ENCODE measurements at regions not wholly inside any gene's neighbourhood (a gene's known extent, or its start where the extent isn't known, plus 50 kb on each side); places are given as distances from the start of the nearest gene placed in this dataset.

DNA sequence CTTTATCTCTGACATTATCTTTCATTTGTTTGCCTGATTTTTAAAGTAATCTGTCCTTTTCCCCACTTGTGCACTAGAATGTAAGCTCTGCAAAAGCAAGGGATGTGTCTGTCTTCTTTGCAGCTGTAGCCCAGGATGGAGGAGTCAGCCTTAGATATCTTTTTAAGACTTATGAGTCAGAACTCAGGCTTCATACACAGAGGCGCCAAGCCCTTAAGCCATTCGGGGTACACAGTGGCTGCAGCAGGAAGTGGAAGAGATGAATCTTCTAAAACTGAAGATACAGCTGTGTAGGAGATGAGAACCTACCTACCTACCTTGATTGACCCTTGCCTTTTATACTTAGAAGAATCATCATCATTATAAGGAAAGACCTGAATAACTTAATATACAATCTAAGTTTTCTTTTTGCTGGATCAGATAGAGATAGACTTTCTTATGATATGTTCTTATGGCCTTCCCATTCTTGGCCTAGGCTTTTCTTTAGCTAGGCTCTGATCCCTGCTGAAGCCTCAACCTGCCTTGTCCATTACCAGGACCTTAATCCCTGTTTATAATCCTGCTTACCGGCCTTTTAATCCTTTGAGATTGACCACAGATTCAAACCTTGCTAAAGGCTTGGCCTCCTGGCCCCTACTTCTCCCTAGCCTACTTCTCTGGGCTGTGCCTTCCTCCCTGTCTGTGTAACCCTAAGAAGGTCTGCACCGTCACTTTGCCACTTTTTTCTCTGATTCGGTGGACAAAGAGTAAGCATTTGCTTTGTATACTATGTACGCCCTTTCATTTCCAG lies 304.5 kb downstream of the PRL start:
- Histone ChIP-seq H3F3A (ENCODE audit: control insufficient read depth, insufficient read depth) (no peaks in the 10 kb centered on the region), H3K9me3 (ENCODE audit: control insufficient read depth, insufficient read depth, low read length) (no peaks in the 10 kb centered on the region), H3K27me3 (ENCODE audit: control insufficient read depth, low read length) (0 out of 2 replicates have a peak, but pooled peaks cover 2% of the 10 kb centered on the region), H4K20me1 (ENCODE audit: control insufficient read depth, insufficient read depth, low read depth, low read length) (no peaks in the 10 kb centered on the region), H3K9me2 (replicated peaks; ENCODE audit: control insufficient read depth, low read length) (no peaks in the 10 kb centered on the region), H3K4me2 (ENCODE audit: low read length) (no peak overlapping the region), H3K4me1 (ENCODE audit: control insufficient read depth, low read length) (no peaks in the 10 kb centered on the region), H3K4me3 (ENCODE audit: low read length) (no peak overlapping the region), H3K36me3 (ENCODE audit: control insufficient read depth, low read length) (no peaks in the 10 kb centered on the region), H3K27ac (ENCODE audit: low read depth, low read length) (no peak overlapping the region), H3K79me2 (ENCODE audit: control insufficient read depth, low read length) (no peaks in the 10 kb centered on the region)
- TF ChIP-seq EZH2phosphoT487 (IDR thresholded peaks at IDR 0.05; ENCODE audit: borderline replicate concordance, low read length) = no peak
- TF ChIP-seq, protein P1, sequence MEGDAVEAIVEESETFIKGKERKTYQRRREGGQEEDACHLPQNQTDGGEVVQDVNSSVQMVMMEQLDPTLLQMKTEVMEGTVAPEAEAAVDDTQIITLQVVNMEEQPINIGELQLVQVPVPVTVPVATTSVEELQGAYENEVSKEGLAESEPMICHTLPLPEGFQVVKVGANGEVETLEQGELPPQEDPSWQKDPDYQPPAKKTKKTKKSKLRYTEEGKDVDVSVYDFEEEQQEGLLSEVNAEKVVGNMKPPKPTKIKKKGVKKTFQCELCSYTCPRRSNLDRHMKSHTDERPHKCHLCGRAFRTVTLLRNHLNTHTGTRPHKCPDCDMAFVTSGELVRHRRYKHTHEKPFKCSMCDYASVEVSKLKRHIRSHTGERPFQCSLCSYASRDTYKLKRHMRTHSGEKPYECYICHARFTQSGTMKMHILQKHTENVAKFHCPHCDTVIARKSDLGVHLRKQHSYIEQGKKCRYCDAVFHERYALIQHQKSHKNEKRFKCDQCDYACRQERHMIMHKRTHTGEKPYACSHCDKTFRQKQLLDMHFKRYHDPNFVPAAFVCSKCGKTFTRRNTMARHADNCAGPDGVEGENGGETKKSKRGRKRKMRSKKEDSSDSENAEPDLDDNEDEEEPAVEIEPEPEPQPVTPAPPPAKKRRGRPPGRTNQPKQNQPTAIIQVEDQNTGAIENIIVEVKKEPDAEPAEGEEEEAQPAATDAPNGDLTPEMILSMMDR (IDR thresholded peaks at IDR 0.05; ENCODE audit: low read depth, low read length, poor library complexity, severe bottlenecking) = no peak

DNA sequence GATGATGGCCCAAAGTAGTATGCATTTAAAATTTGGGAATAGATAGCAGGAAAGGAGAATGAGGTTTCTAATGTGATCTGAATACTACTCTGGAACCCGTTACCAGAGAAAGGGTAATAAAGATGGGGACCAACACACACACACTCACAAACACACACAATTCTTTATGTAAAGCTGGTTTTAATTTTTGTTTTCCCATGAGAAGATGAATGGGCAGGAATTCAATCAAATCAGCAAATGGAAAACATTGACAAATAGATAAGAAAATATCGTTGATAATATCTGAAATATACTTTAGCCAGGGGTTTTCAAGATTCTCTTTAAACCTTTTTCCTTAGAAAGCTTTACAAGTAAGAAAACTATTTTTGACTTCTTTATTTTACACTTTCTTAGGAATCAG lies 303.0 kb downstream of the PRL start:
- no peaks in the 10 kb centered on the region for H3K9me3 ChIP-seq (ENCODE audit: control insufficient read depth, insufficient read depth, low read length)
- H3K4me1 ChIP-seq (ENCODE audit: control insufficient read depth, low read length) = no peaks in the 10 kb centered on the region
- H3K4me2 ChIP-seq (ENCODE audit: low read length) = no peak overlapping the region
- H3K27me3 ChIP-seq (ENCODE audit: control insufficient read depth, low read length) = no peaks in the 10 kb centered on the region
- no peak overlapping the region for H3K4me3 ChIP-seq (ENCODE audit: low read length)
- H3K9me2 ChIP-seq (replicated peaks; ENCODE audit: control insufficient read depth, low read length) = no peaks in the 10 kb centered on the region
- H3K79me2 ChIP-seq (ENCODE audit: control insufficient read depth, low read length) = no peaks in the 10 kb centered on the region
- H3K27ac ChIP-seq (ENCODE audit: low read depth, low read length) = no peak overlapping the region
- H4K20me1 ChIP-seq (ENCODE audit: control insufficient read depth, insufficient read depth, low read depth, low read length) = no peaks in the 10 kb centered on the region
- no peaks in the 10 kb centered on the region for H3F3A ChIP-seq (ENCODE audit: control insufficient read depth, insufficient read depth)
- TF ChIP-seq EZH2phosphoT487 (IDR thresholded peaks at IDR 0.05; ENCODE audit: borderline replicate concordance, low read length) = no peak
- TF ChIP-seq, protein P1 (IDR thresholded peaks at IDR 0.05; ENCODE audit: low read depth, low read length, poor library complexity, severe bottlenecking) = no peak
- H3K36me3 ChIP-seq (ENCODE audit: control insufficient read depth, low read length) = no peaks in the 10 kb centered on the region

DNA sequence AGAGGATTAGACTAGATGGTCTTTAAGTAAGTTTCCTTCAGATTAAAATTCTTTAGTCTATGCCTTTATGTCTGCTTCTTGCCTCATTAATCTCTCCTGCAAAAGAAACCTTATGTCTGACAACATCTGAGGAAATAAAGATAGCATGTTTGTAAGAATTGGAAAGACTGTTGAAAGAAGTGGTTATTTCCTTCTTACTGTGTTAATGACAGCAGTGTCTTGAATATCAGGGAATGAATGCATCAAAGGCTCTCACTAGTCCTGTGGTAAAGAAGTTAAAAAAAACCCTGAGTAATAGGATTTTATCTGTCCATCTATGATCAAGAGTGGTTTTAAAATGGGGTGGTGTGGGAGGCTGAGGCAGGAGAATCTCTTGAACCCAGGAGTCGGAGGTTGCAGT lies 302.0 kb downstream of the PRL start:
- Histone ChIP-seq H3K4me2 (ENCODE audit: low read length) (no peak overlapping the region), H3K27ac (ENCODE audit: low read depth, low read length) (no peak overlapping the region), H3K9me3 (ENCODE audit: control insufficient read depth, insufficient read depth, low read length) (no peaks in the 10 kb centered on the region), H3K36me3 (ENCODE audit: control insufficient read depth, low read length) (no peaks in the 10 kb centered on the region), H3K4me1 (ENCODE audit: control insufficient read depth, low read length) (no peaks in the 10 kb centered on the region), H3K4me3 (ENCODE audit: low read length) (no peak overlapping the region), H4K20me1 (ENCODE audit: control insufficient read depth, insufficient read depth, low read depth, low read length) (no peaks in the 10 kb centered on the region), H3K79me2 (ENCODE audit: control insufficient read depth, low read length) (no peaks in the 10 kb centered on the region), H3F3A (ENCODE audit: control insufficient read depth, insufficient read depth) (no peaks in the 10 kb centered on the region), H3K27me3 (ENCODE audit: control insufficient read depth, low read length) (no peaks in the 10 kb centered on the region), H3K9me2 (replicated peaks; ENCODE audit: control insufficient read depth, low read length) (no peaks in the 10 kb centered on the region)
- TF ChIP-seq, protein P1 (IDR thresholded peaks at IDR 0.05; ENCODE audit: low read depth, low read length, poor library complexity, severe bottlenecking) = no peak
- TF ChIP-seq EZH2phosphoT487 (IDR thresholded peaks at IDR 0.05; ENCODE audit: borderline replicate concordance, low read length) = no peak

Data from DOHH2 (cell line).